ENCODE measurements at regions not wholly inside any gene's neighbourhood (a gene's known extent, or its start where the extent isn't known, plus 50 kb on each side); places are given as distances from the start of the nearest gene placed in this dataset.

- TF ChIP-seq RCOR1 (IDR thresholded peaks at IDR 0.05; ENCODE audit: low read depth, low read length) (no peak), ESRRA (IDR thresholded peaks at IDR 0.05; ENCODE audit: borderline replicate concordance, low read length) (no peak), HOXB13 (CRISPR knock-in tag; IDR thresholded peaks at IDR 0.05; ENCODE audit: low read depth) (no peak)
Measured at GRCh38 chr18:65468881-65469280, 281.9 kb upstream of the CDH7 start (continued).

- no peak for TF ChIP-seq CTCF (IDR thresholded peaks at IDR 0.05)
- no peak for TF ChIP-seq ZFP36 (IDR thresholded peaks at IDR 0.05; ENCODE audit: borderline replicate concordance, partially characterized antibody)
- no peak for TF ChIP-seq RAD21 (conservative IDR thresholded peaks at IDR 0.05 in 1 of 2, IDR thresholded peaks at IDR 0.05 in 1 of 2)
- TF ChIP-seq REST (IDR thresholded peaks at IDR 0.05): no peak
- no peak for TF ChIP-seq RCOR1 (IDR thresholded peaks at IDR 0.05; ENCODE audit: low read depth, low read length)
- TF ChIP-seq FOXS1 (CRISPR knock-in tag; IDR thresholded peaks at IDR 0.05): no peak
- TF ChIP-seq RARB (CRISPR knock-in tag; IDR thresholded peaks at IDR 0.05): no peak
- TF ChIP-seq HOXB5 (CRISPR knock-in tag; IDR thresholded peaks at IDR 0.05): no peak
- TF ChIP-seq RNF2 (IDR thresholded peaks at IDR 0.05; ENCODE audit: borderline replicate concordance, low read depth): no peak
- no peak for TF ChIP-seq SMC3 (IDR thresholded peaks at IDR 0.05)
- TF ChIP-seq EHMT2 (IDR thresholded peaks at IDR 0.05; ENCODE audit: low read depth): no peak
- TF ChIP-seq BCL3 (IDR thresholded peaks at IDR 0.05): no peak
- no peak for TF ChIP-seq NFE2L2 (conservative IDR thresholded peaks at IDR 0.05; ENCODE audit: low read length)
- no peak for TF ChIP-seq FOSL2 (IDR thresholded peaks at IDR 0.05)
- no peak for TF ChIP-seq FOSL2 (CRISPR knock-in tag; IDR thresholded peaks at IDR 0.05)
- no peak for TF ChIP-seq CBX8 (IDR thresholded peaks at IDR 0.05)
- TF ChIP-seq ELK1 (IDR thresholded peaks at IDR 0.05; ENCODE audit: low read depth, low read length): no peak
- TF ChIP-seq CHD2 (IDR thresholded peaks at IDR 0.05; ENCODE audit: low read length, partially characterized antibody): no peak
- H3K9me3 ChIP-seq: no peaks in the 10 kb centered on the region
- no peak overlapping the region for H3K4me3 ChIP-seq
- no peak overlapping the region for H3K4me2 ChIP-seq
- ChIA-PET POLR2A (no interaction called here), CTCF (no interaction called here)
- FAIRE-seq (no peak), DNase-seq (ENCODE audit: low read depth in 1 of 2, low spot score in 1 of 2) (no peak), ATAC-seq (no peak)
- H3K4me1 ChIP-seq: no peaks in the 10 kb centered on the region
- 0% methylated on average over 1 of the region's 1 CpG for WGBS (ENCODE audit: missing lambda C conversion rate)
- no peak overlapping the region for H3K27ac ChIP-seq
Measured at GRCh38 chr18:65464361-65464760, 286.5 kb upstream of the CDH7 start.
